NCI-H146 (cell line): ENCODE measurements at regions not wholly inside any gene's neighbourhood (a gene's known extent, or its start where the extent isn't known, plus 50 kb on each side); places are given as distances from the start of the nearest gene placed in this dataset.

ENCODE experiments used
- DNase-seq: peaks from one replicate; lab custom pipeline; 2025; lab: John Stamatoyannopoulos, UW

DNA sequence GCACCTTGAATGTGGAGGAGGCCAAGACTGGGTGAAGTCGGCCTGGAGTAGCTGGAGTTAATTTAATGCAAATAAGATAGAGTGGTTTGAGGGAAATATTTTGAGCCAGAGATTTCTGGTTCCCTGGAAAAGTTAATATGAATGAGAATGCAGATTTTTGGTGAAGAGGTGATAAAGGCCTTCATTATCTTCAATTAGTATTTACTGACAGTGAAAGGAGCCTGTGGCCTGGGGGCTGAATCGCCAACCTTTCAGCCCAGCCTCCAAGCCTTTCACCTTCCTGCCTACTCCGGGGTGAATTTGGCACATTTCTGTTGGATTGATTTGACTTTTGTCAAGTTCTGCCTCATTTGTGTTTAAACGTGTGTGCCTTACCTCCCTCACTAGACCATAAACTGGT, 147.8 kb downstream of the SOX2 start:
- peak; percentile 83 for DNase-seq

- peak; percentile 91 for DNase-seq
These were observed 148.5 kb downstream of the SOX2 start for GRCh38 chr3:181860235-181860634.

GRCh38 chr3:181862502-181862901, 150.8 kb downstream of the SOX2 start:
- peak; percentile 43 for DNase-seq

GRCh38 chr3:181868576-181869082, 156.9 kb downstream of the SOX2 start:
- peak; percentile 95 for DNase-seq

- DNase-seq: no peak
These were observed 161.2 kb downstream of the SOX2 start for GRCh38 chr3:181872887-181873286.

- no peak for DNase-seq
These were observed 168.2 kb downstream of the SOX2 start for GRCh38 chr3:181879926-181880325.

DNA sequence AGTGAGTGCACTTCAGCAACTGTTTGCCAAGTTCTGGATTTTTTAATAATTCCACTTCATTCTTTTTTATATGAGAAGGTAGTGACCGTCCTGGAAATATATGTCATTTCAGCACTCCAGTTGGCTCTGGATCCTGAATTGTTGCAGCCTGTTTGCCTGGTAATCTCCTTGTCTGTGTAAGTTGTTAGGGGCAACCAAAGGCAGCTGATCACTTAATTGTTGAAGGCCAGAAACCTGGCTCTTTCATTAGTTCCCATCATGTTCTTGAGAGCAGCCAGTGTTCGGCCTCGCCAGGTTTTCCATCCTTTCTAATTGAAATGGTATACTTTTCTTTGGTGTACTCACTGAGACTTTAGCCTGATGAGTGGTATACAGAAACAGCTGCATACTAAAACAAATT, 168.6 kb downstream of the SOX2 start:
- DNase-seq: peak; percentile 98

- no peak for DNase-seq
These were observed 170.0 kb downstream of the SOX2 start for GRCh38 chr3:181881749-181882148.

DNA sequence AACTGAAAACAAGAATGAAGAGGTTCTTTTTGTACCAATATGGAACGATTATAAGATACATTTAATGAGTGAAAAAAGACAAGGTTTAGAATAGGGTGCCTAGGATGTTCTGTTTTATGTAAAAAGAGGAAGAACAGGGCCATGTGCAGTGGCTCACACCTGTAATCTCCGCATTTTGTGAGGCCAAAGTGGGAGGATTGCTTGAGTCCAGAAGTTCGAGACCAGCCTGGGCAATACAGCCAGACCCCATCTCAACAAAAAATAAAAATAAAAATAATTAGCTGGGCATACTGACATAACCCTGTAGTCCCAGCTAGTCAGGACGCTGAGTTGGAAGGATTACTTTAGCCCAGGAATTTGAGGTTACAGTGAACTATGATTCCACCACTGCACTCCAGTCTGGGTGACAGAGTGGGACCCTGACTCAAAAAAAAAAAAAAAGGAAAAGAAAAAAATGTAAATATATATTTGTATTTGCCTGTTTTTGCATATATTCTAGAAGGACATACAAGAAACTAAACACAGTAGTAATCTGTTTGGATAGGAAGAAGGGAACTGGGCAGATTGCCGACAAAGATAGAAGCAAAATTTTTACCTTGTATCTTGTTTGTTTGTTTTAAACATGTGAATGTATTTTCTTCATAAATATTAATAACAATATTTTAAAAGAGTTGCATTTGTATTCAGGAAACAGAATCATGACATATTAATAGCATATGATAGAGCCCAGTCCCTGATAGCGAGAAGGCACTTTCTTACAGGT, 174.3 kb downstream of the SOX2 start:
- DNase-seq: no peak

GRCh38 chr3:181886676-181887075, 175.0 kb downstream of the SOX2 start:
- DNase-seq: no peak

- no peak for DNase-seq
These were observed 176.0 kb downstream of the SOX2 start for GRCh38 chr3:181887685-181888084.

- DNase-seq: no peak
These were observed 176.5 kb downstream of the SOX2 start for GRCh38 chr3:181888234-181888633.

DNA sequence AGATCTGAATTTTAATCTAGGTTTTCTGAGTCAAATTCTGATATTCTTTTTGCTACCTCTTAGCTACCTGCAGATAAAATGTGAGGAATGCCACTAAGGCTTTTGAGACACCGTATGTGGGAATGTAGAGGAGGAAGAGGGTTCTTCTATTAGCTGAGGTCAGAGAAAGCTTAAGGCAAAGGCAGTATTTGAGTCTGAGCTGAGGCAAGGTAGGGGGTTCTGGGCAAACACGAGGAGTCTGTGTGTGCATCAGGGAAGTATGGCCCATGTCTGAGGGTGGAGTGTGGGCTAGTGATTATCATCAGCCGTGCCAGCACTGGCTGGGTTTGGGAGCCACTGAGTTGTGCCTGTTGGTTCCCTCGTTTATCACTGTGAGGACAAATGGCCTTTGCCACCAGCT, 181.1 kb downstream of the SOX2 start:
- no peak for DNase-seq

GRCh38 chr3:181896605-181897004, 184.9 kb downstream of the SOX2 start:
- no peak for DNase-seq

GRCh38 chr3:181899702-181900101, 188.0 kb downstream of the SOX2 start:
- no peak for DNase-seq

- no peak for DNase-seq
These were observed 189.9 kb downstream of the SOX2 start for GRCh38 chr3:181901626-181902025.

- peak; percentile 20 for DNase-seq
These were observed 194.6 kb downstream of the SOX2 start for GRCh38 chr3:181906338-181906737.

- no peak for DNase-seq
These were observed 197.5 kb downstream of the SOX2 start for GRCh38 chr3:181909241-181909640.

DNA sequence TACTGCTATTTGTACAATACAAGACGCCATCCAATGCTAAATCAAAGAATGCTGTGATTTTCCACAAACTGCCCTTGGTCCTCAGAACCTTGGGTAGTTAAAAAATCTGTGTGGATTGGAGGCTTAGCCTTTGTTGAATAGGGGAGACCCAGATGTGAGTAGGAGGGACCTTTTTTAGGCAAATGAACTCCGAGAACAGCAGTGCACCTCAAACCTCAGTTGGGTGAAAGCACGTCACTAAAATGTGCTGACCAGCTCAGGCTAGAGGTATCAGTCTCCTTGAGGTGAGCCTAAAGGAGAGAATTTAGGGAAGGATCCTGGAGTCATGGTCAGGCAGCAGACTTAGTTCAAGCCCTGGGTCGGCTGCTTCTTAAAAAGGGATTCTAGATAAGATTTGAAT, 200.7 kb downstream of the SOX2 start:
- no peak for DNase-seq

GRCh38 chr3:181913254-181913653, 201.5 kb downstream of the SOX2 start:
- peak; percentile 67 for DNase-seq

DNA sequence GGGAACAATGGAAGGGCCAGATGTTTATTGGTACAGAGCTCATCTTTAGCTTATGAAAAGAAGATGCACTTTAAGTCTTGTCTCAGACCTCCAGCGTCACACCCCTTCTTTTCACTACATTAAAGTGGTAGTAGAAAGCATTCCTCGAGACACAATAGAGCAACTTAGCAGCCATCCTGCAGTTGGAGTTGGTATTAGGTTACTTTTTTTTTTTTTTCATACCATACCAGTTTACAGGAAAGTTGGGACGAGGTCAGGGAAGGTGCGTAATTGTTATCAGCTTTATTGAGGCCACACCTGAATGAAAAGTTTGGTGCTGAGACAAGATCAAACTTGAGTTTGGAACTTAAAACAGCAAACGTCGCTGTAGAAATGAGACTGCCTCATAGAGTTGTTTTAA, 203.8 kb downstream of the SOX2 start:
- no peak for DNase-seq

GRCh38 chr3:181916013-181916412, 204.3 kb downstream of the SOX2 start:
- no peak for DNase-seq

- DNase-seq: no peak
These were observed 205.3 kb downstream of the SOX2 start for GRCh38 chr3:181917027-181917426.

GRCh38 chr3:181919375-181919774, 207.7 kb downstream of the SOX2 start:
- no peak for DNase-seq
